ENCODE measurements at regions not wholly inside any gene's neighbourhood (a gene's known extent, or its start where the extent isn't known, plus 50 kb on each side); places are given as distances from the start of the nearest gene placed in this dataset.

DNA sequence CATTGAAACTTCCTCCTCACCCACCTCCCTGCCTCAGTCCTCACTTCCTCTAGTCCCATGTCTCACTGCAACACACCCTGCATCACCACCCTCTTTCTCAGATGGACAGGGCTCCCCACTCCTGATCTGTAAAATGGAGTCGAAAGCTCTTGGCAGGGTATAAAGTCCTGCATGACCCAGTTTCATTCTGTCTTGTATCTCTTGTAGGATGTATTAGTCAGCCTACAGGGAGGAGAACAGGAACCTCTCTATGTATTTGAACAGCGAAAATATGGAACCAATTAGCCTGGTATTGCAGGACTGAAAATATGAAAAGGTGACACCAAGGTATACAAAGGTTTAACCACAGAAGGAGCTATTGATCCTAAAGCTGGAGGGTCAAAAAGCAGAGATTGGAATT lies 156.9 kb upstream of the SNX19 start:
- H3K27ac ChIP-seq = no peak overlapping the region
- TF ChIP-seq CTCF (conservative IDR thresholded peaks at IDR 0.05) = no peak

DNA sequence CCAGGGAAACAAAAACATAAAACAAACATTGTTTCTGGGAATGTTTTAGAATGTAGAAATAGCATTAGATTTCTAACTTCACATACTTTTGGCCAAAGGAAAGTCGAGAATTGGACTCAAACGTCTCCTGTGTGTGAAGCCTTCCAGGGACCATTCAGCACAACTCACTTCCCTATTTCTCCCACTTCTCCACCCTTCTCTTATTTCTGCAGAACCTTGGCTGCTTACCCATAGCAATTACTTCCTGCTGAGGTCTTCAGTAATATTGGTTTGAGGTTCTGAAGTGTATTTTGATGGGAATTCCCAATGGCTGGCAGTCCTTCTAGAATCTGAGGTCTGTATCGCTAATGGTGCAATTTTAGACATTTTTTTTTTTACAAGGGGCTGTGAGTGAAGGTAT lies 158.3 kb upstream of the SNX19 start:
- TF ChIP-seq CTCF (conservative IDR thresholded peaks at IDR 0.05) = no peak
- no peak overlapping the region for H3K27ac ChIP-seq

- no peak overlapping the region for H3K27ac ChIP-seq
- TF ChIP-seq CTCF (conservative IDR thresholded peaks at IDR 0.05) = no peak
Measured at GRCh38 chr11:131077340-131077739, 161.1 kb upstream of the SNX19 start.

DNA sequence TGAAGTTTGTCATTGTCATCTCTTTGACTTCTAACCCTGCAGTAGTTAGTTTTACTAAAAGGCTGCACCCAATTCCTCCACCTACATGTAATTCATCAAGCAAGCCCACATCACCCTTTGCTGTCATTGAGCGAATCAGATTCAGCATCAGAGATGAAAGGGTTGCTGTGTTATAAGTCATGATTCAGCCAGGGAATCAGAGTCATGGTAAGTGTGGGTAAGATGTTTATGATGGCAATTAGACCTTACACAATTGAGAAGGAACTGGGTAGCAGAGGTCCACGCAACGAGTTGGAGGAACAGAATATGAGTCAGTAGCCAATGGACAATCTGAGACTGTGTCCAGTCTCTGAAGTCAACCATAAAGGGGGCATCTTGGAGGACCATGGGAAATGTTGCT lies 162.8 kb upstream of the SNX19 start:
- no peak overlapping the region for H3K27ac ChIP-seq
- no peak for TF ChIP-seq CTCF (conservative IDR thresholded peaks at IDR 0.05)

DNA sequence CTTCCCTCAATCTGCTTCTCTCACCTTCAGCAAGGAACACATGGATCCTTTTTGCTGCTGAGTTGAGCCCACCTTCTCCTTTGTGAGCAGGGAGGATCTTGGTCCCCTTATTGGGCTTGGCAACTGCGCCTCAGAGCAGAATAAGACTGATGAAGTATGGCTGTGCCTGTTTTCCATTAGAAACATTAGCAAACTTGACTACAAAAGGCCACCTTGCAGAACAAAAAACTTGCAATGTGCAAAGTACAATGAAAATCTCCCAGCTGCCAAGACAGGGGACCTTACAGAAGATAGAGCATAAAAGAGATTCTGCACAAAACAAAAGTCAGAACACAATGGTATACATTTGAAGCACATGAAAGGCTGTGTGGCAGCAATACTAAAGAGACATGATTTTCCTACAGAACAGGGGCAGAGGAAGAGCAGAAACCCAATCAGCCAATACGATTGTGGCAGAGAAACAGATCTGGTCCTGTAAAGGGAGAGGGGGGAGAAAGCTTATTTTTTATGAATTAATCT lies 173.5 kb upstream of the SNX19 start:
- no peak for TF ChIP-seq CTCF (conservative IDR thresholded peaks at IDR 0.05)
- H3K27ac ChIP-seq = no peak overlapping the region

DNA sequence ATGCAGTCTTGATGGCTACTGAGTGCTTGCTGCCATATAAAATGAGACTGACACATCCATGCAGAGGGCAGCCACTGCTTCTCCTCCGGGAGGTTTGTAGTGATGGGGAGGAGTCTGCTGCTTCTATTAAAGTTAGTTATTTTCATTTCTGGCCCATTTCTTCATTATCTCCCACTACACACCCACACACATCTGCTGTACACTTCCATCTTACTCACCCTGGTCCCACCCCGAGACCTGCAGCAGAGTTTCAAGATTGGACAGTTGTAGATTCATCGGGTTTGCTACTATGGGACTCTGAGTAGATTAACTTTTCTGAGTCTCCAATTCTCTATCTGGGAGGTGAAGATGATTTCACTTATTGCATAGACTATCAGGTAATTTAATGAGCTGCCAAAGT lies 176.2 kb upstream of the SNX19 start:
- no peak for TF ChIP-seq CTCF (conservative IDR thresholded peaks at IDR 0.05)
- H3K27ac ChIP-seq = no peak overlapping the region

DNA sequence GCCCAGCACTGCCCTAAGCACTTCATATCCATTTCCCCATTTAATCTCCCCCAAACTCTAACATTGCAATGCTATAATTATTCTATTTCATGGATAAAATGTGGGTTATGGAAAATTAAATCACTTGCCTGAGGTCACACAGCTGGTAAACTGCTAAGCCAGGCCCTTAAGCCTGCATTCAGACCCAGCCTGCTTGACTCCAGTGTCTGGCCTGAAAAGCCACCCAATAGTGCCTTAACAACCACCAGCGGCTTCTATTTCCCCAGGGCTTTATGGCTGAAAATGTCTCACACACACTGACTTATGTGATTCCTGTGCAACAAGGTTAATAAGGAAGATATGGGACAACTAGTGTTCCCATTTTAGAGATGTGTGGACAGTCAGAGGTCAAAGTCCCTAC lies 178.5 kb upstream of the SNX19 start:
- H3K27ac ChIP-seq = no peak overlapping the region
- no peak for TF ChIP-seq CTCF (conservative IDR thresholded peaks at IDR 0.05)

Measured in VCaP (cell line).